ENCODE measurements at regions not wholly inside any gene's neighbourhood (a gene's known extent, or its start where the extent isn't known, plus 50 kb on each side); places are given as distances from the start of the nearest gene placed in this dataset.
"Not testable (repeated sequence)": the region's sequence is repeated elsewhere in the genome, so short reads cannot be mapped to it uniquely, and the experiment has no call there.

DNA sequence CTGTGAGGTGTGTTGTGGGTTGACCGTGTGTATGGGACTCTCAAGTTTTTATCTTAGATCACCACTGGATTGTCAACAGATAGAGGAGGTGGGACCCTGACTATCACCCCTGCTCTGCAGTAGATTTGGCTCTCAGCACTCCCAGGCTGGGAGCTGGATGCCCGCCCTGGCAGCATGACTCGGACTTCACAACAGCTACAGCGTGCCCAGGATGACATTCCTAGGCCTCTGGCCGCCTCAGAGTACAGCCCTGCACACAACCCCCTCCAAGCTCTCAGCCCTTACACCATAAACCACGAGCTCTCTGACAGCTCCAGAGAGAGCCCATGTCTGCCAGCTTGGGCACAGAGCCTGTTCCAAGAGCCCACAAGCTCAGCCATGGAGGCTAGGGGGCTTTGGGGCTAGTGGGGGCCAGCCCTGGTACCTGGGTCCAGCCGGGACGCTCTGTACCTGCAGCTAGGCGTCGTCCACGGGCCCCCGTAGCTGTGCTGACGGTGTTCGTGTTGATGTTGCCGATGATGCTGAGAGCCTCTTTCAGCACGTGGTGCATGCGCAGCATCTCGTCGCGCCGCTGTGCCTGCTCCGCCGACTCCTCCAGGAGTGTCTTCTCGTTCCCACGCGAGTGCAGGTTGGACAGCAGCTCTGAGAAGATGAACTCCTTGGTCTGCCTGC lies 66.1 kb upstream of the LYSMD4 start:
- H3K9ac ChIP-seq (ENCODE audit: insufficient read depth, low read length, poor library complexity, severe bottlenecking); H3K4me3 ChIP-seq (replicated peaks in 1 of 3; ENCODE audit: low read depth in 2 of 3, low read length in 3 of 3); H3K27ac Mint-ChIP-seq; H2AFZ ChIP-seq (ENCODE audit: insufficient read depth, low read depth, low read length, poor library complexity, severe bottlenecking); DNase-seq; H3K36me3 ChIP-seq (replicated peaks in 1 of 2; ENCODE audit: control insufficient read depth in 1 of 2, insufficient read depth in 2 of 2, low read length in 2 of 2); H4K20me1 ChIP-seq (ENCODE audit: insufficient read depth, low read length); H3K4me1 ChIP-seq (ENCODE audit: control insufficient read depth in 1 of 2, insufficient read depth in 2 of 2, low read length in 2 of 2); H3K27me3 Mint-ChIP-seq (ENCODE audit: low read depth in 3 of 3); H3K9me3 ChIP-seq (replicated peaks in 1 of 2; ENCODE audit: control insufficient read depth in 1 of 2, insufficient read depth in 1 of 2, low read length in 2 of 2); H3K4me3 Mint-ChIP-seq; H3K4me1 Mint-ChIP-seq; H3K9me3 Mint-ChIP-seq; H3K79me2 ChIP-seq (ENCODE audit: insufficient read depth, low read length); H3K27ac ChIP-seq (ENCODE audit: low read depth in 1 of 2, low read length in 2 of 2); H3K4me2 ChIP-seq (replicated peaks; ENCODE audit: extremely low read depth, low read length, poor library complexity, severe bottlenecking); H3K27me3 ChIP-seq (ENCODE audit: control insufficient read depth in 2 of 2, insufficient read depth in 2 of 2, low read length in 2 of 2); H3K36me3 Mint-ChIP-seq: not testable (repeated sequence)
- intact Hi-C loops (cut with micrococcal nuclease): loop anchor here in 1 of 2 donors (10.0 kb wide), 1 partner anchor 1965 kb away; no protein-coding TSS in a partner anchor
- WGBS (ENCODE audit: insufficient coverage): 98% methylated on average over 18 of the region's 26 CpGs

- not testable (repeated sequence) for H3K36me3 ChIP-seq (replicated peaks in 1 of 2; ENCODE audit: control insufficient read depth in 1 of 2, insufficient read depth in 2 of 2, low read length in 2 of 2); H3K27me3 ChIP-seq (ENCODE audit: control insufficient read depth in 2 of 2, insufficient read depth in 2 of 2, low read length in 2 of 2); H3K27ac ChIP-seq (ENCODE audit: low read depth in 1 of 2, low read length in 2 of 2); H3K27ac Mint-ChIP-seq; H3K4me2 ChIP-seq (replicated peaks; ENCODE audit: extremely low read depth, low read length, poor library complexity, severe bottlenecking); H3K4me3 ChIP-seq (replicated peaks in 1 of 3; ENCODE audit: low read depth in 2 of 3, low read length in 3 of 3); H3K27me3 Mint-ChIP-seq (ENCODE audit: low read depth in 3 of 3); H3K36me3 Mint-ChIP-seq; H3K4me3 Mint-ChIP-seq; H4K20me1 ChIP-seq (ENCODE audit: insufficient read depth, low read length); H3K9me3 Mint-ChIP-seq; H3K9ac ChIP-seq (ENCODE audit: insufficient read depth, low read length, poor library complexity, severe bottlenecking); DNase-seq; H3K4me1 Mint-ChIP-seq; H2AFZ ChIP-seq (ENCODE audit: insufficient read depth, low read depth, low read length, poor library complexity, severe bottlenecking); H3K79me2 ChIP-seq (ENCODE audit: insufficient read depth, low read length); H3K9me3 ChIP-seq (replicated peaks in 1 of 2; ENCODE audit: control insufficient read depth in 1 of 2, insufficient read depth in 1 of 2, low read length in 2 of 2); H3K4me1 ChIP-seq (ENCODE audit: control insufficient read depth in 1 of 2, insufficient read depth in 2 of 2, low read length in 2 of 2)
- TF ChIP-seq CTCF (IDR thresholded peaks at IDR 0.05): peak; percentile 29
- whole genome bisulfite sequencing (ENCODE audit: insufficient coverage): 92% methylated on average over 5 of the region's 21 CpGs
- intact Hi-C loops (cut with micrococcal nuclease): loop anchor here in 1 of 2 donors (10.0 kb wide), 1 partner anchor 1968 kb away; no protein-coding TSS in a partner anchor
These were observed 64.0 kb upstream of the LYSMD4 start for GRCh38 chr15:99796940-99797870.

DNA sequence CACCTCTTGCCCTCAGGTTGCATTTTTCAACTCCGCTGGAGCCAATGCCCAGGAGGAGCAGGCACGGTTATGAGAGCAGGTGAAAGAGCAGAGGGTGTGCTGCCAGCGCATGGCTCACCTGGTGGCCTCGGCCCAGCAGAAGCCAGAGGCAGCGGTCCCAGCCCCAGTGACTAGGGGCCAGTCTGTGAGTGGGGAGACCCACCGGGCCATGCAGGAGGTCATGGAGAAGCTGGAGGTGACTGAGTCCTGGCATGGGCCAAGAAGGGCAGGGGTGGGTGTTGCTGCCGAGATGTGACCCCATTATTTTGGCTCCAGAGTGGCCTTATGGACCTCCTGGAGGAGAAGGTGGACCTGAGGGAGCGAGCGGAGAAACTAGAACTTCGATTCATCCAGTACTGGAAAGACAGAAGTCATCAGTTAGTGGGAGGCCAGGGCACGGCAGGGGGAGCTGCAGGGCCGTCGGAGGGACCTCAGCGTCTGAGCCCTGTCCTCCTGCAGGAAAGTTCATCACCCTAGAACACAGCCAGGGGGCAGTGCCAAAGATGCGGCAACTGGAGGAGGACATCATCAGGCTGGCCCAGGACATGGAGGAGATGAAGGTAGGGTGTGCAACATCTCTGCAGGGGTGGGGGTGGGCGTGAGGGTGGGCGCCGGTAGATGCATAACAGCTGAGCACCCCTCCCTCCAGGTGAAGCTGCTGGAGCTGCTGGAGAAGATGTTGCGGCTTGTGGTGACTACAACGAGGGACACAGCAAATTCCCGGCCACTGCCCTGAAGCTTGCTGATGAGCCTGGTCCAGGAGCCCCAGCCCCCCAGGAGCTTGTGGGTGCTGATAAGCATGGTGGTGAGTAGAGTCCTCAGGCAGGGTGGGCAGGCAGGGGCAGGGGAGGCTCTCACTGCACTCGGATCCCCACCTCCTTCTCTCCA lies 58.9 kb upstream of the LYSMD4 start:
- H3K27me3 Mint-ChIP-seq (ENCODE audit: low read depth in 3 of 3); H3K36me3 Mint-ChIP-seq; H3K9me3 ChIP-seq (replicated peaks in 1 of 2; ENCODE audit: control insufficient read depth in 1 of 2, insufficient read depth in 1 of 2, low read length in 2 of 2); H3K4me2 ChIP-seq (replicated peaks; ENCODE audit: extremely low read depth, low read length, poor library complexity, severe bottlenecking); H3K4me3 ChIP-seq (replicated peaks in 1 of 3; ENCODE audit: low read depth in 2 of 3, low read length in 3 of 3); H3K9ac ChIP-seq (ENCODE audit: insufficient read depth, low read length, poor library complexity, severe bottlenecking); H3K27ac Mint-ChIP-seq; H3K79me2 ChIP-seq (ENCODE audit: insufficient read depth, low read length); H3K4me1 ChIP-seq (ENCODE audit: control insufficient read depth in 1 of 2, insufficient read depth in 2 of 2, low read length in 2 of 2); H3K36me3 ChIP-seq (replicated peaks in 1 of 2; ENCODE audit: control insufficient read depth in 1 of 2, insufficient read depth in 2 of 2, low read length in 2 of 2); H4K20me1 ChIP-seq (ENCODE audit: insufficient read depth, low read length); H2AFZ ChIP-seq (ENCODE audit: insufficient read depth, low read depth, low read length, poor library complexity, severe bottlenecking); H3K4me3 Mint-ChIP-seq; H3K9me3 Mint-ChIP-seq; H3K27me3 ChIP-seq (ENCODE audit: control insufficient read depth in 2 of 2, insufficient read depth in 2 of 2, low read length in 2 of 2); DNase-seq; H3K4me1 Mint-ChIP-seq; H3K27ac ChIP-seq (ENCODE audit: low read depth in 1 of 2, low read length in 2 of 2): not testable (repeated sequence)
- intact Hi-C loops (cut with micrococcal nuclease): loop anchor here in 1 of 2 donors (10.0 kb wide), 1 partner anchor 1973 kb away; no protein-coding TSS in a partner anchor
- 94% methylated on average over 12 of the region's 22 CpGs for WGBS (ENCODE audit: insufficient coverage)

Measured in CD14-positive monocyte (primary cell).